Fibroblast of lung (primary cell): ENCODE measurements at regions not wholly inside any gene's neighbourhood (a gene's known extent, or its start where the extent isn't known, plus 50 kb on each side); places are given as distances from the start of the nearest gene placed in this dataset.

Source experiments
- CTCF ChIP-seq, 2 donors: IDR thresholded peaks in 1 of 2; conservative IDR thresholded peaks in 1 of 2; 1 replicate in 1 of 2; 2 replicates in 1 of 2; pipeline ENCODE4 v1.5.1; 2011 to 2012; ENCODE audit warnings: low read length in 2 of 2, control low read depth in 1 of 2, inconsistent platforms in 1 of 2, low read depth in 1 of 2, mild to moderate bottlenecking in 1 of 2
- EZH2 ChIP-seq: IDR thresholded peaks from 2 replicates; pipeline ENCODE4 v1.5.1; 2012; ENCODE audit warnings: low read length, control low read depth, mild to moderate bottlenecking; ENCODE audit errors: missing control alignments

GRCh38 chr9:80678906-80679305 lies 1010.4 kb downstream of the TLE1 start:
- TF ChIP-seq CTCF (conservative IDR thresholded peaks at IDR 0.05 in 1 of 2, IDR thresholded peaks at IDR 0.05 in 1 of 2; ENCODE audit: low read depth in 1 of 2, low read length in 2 of 2) (no peak), EZH2 (no peak)
